SK-N-SH (cell line): ENCODE measurements at regions not wholly inside any gene's neighbourhood (a gene's known extent, or its start where the extent isn't known, plus 50 kb on each side); places are given as distances from the start of the nearest gene placed in this dataset.

Experiments
- CHD2 ChIP-seq: fragments of 150-350 bp; IDR thresholded peaks from 2 replicates; pipeline ENCODE4 v1.6.1; 2018; ENCODE audit warnings: low read length; ENCODE audit not compliant: partially characterized antibody
- CTCF ChIP-seq: fragments of 200-600 bp; sonication (generic); IDR thresholded peaks from 2 replicates; pipeline ENCODE4 v1.6.1; 2017; ENCODE audit warnings: antibody characterized with exemption, mild to moderate bottlenecking, moderate library complexity
- EP300 ChIP-seq, 2 experiments: IDR thresholded peaks; 2 replicates each; pipeline versions ENCODE4 v1.4.0 to v1.6.1; 2012; ENCODE audit warnings: borderline replicate concordance in 1 of 2, low read depth in 1 of 2, low read length in 1 of 2
- EZH2phosphoT487 ChIP-seq: fragments of 200-600 bp; sonication (generic); IDR thresholded peaks from 2 replicates; pipeline ENCODE4 v1.6.1; 2017; ENCODE audit warnings: low read depth, mixed run types, mild to moderate bottlenecking, antibody characterized with exemption, moderate library complexity, borderline replicate concordance
- MAX ChIP-seq: IDR thresholded peaks from 2 replicates; pipeline ENCODE4 v1.4.0; 2012; ENCODE audit warnings: low read depth
- POLR2AphosphoS5 ChIP-seq: IDR thresholded peaks from 2 replicates; pipeline ENCODE4 v1.6.1; 2012; ENCODE audit warnings: low read depth, low read length
- SMC3 ChIP-seq: IDR thresholded peaks from 2 replicates; pipeline ENCODE4 v1.6.1; 2012; ENCODE audit warnings: low read depth, low read length, improper control_type of control experiment
- TAF1 ChIP-seq: IDR thresholded peaks from 2 replicates; pipeline ENCODE4 v1.6.1; 2012; ENCODE audit warnings: low read depth, mild to moderate bottlenecking, low read length, moderate library complexity, borderline replicate concordance
- TEAD4 ChIP-seq: IDR thresholded peaks from 2 replicates; pipeline ENCODE4 v1.4.0; 2012; ENCODE audit warnings: mild to moderate bottlenecking, borderline replicate concordance; ENCODE audit not compliant: insufficient read depth
- USF1 ChIP-seq: IDR thresholded peaks from 2 replicates; pipeline ENCODE4 v1.4.0; 2012; ENCODE audit warnings: low read depth, borderline replicate concordance
- YY1 ChIP-seq: IDR thresholded peaks from 2 replicates; pipeline ENCODE4 v1.4.0; 2012; ENCODE audit warnings: low read depth, mild to moderate bottlenecking
- TF ChIP-seq, protein P1 (sequence below): IDR thresholded peaks from 2 replicates; pipeline ENCODE4 v1.6.1; 2012; ENCODE audit warnings: mild to moderate bottlenecking, low read depth, low read length, moderate library complexity

DNA sequence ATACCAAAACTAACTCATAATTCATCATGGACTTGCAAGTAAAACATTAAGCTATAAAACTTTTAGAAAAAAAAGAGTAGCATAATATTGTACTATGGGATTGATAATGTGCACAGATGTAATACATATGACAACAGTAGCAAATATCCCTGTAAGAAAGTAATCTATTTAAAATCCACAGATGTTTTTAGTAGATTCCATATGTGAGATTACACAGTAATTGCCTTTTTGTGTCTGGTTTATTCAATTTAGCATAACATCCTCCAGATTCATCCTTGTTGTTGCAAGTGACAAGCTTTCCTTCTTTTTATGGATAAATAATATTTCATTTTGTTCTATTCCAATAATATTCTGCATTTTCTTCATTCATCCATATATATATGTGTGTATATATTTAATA is 278.2 kb upstream of the LRRTM4 start:
- TF ChIP-seq, protein P1, sequence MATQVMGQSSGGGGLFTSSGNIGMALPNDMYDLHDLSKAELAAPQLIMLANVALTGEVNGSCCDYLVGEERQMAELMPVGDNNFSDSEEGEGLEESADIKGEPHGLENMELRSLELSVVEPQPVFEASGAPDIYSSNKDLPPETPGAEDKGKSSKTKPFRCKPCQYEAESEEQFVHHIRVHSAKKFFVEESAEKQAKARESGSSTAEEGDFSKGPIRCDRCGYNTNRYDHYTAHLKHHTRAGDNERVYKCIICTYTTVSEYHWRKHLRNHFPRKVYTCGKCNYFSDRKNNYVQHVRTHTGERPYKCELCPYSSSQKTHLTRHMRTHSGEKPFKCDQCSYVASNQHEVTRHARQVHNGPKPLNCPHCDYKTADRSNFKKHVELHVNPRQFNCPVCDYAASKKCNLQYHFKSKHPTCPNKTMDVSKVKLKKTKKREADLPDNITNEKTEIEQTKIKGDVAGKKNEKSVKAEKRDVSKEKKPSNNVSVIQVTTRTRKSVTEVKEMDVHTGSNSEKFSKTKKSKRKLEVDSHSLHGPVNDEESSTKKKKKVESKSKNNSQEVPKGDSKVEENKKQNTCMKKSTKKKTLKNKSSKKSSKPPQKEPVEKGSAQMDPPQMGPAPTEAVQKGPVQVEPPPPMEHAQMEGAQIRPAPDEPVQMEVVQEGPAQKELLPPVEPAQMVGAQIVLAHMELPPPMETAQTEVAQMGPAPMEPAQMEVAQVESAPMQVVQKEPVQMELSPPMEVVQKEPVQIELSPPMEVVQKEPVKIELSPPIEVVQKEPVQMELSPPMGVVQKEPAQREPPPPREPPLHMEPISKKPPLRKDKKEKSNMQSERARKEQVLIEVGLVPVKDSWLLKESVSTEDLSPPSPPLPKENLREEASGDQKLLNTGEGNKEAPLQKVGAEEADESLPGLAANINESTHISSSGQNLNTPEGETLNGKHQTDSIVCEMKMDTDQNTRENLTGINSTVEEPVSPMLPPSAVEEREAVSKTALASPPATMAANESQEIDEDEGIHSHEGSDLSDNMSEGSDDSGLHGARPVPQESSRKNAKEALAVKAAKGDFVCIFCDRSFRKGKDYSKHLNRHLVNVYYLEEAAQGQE, result no peak
- TF ChIP-seq CTCF (no peak), CHD2 (peak; percentile 22), EP300 (IDR thresholded peaks at IDR 0.05; ENCODE audit: borderline replicate concordance in 1 of 2, low read depth in 1 of 2, low read length in 1 of 2) (peak in 1 of 2 experiments; percentile 63; a peak in 1 of 4 replicates), YY1 (no peak), MAX (no peak), EZH2phosphoT487 (no peak), POLR2AphosphoS5 (no peak), TEAD4 (no peak), USF1 (no peak), TAF1 (no peak), SMC3 (no peak)
